ENCODE measurements at regions not wholly inside any gene's neighbourhood (a gene's known extent, or its start where the extent isn't known, plus 50 kb on each side); places are given as distances from the start of the nearest gene placed in this dataset.

GRCh38 chr2:187009483-187010239 lies 160.7 kb upstream of the ZSWIM2 start:
- TF ChIP-seq CTCF (IDR thresholded peaks at IDR 0.05; ENCODE audit: low read length) (no peak), EZH2 (IDR thresholded peaks at IDR 0.05; ENCODE audit: borderline replicate concordance, low read length) (no peak)
